Upper lobe of right lung (tissue), 1 donor: ENCODE measurements at regions not wholly inside any gene's neighbourhood (a gene's known extent, or its start where the extent isn't known, plus 50 kb on each side); places are given as distances from the start of the nearest gene placed in this dataset.

Source experiments
- ATAC-seq: fragments of 200-7000 bp; cut with Tn5 transposase; one replicate; pipeline ENCODE4 v1.9.1; 2020; ENCODE audit warnings: mild to moderate bottlenecking, moderate library complexity
- DNase-seq: peaks from one replicate; pipeline ENCODE4 v3.0.0-alpha.2; 2020
- H3K27ac ChIP-seq: fragments of 200-600 bp; one replicate; pipeline ENCODE4 v1.8.0; 2022
- H3K27me3 ChIP-seq: fragments of 200-600 bp; one replicate; pipeline ENCODE4 v1.8.0; 2022; ENCODE audit warnings: mild to moderate bottlenecking
- H3K36me3 ChIP-seq: fragments of 200-600 bp; one replicate; pipeline ENCODE4 v1.8.0; 2022
- H3K4me1 ChIP-seq: fragments of 200-600 bp; one replicate; pipeline ENCODE4 v1.8.0; 2022
- H3K4me3 ChIP-seq: fragments of 200-600 bp; one replicate; pipeline ENCODE4 v1.8.0; 2022; ENCODE audit warnings: mild to moderate bottlenecking
- H3K9me3 ChIP-seq: fragments of 200-600 bp; one replicate; pipeline ENCODE4 v1.8.0; 2022
- intact Hi-C: fragments of 100-400 bp; cut with DNase I; formaldehyde crosslinking; loops from one replicate; pipeline ENCODE4 v1.11.0; 2022
- TF ChIP-seq, protein P1 (sequence below): fragments of 200-600 bp; IDR thresholded peaks from one replicate; pipeline ENCODE4 v1.8.0; 2022; ENCODE audit warnings: antibody characterized with exemption
- donor health status: DM: no; HTN: yes; CAD: no; lungs with severe emphysema.

DNA sequence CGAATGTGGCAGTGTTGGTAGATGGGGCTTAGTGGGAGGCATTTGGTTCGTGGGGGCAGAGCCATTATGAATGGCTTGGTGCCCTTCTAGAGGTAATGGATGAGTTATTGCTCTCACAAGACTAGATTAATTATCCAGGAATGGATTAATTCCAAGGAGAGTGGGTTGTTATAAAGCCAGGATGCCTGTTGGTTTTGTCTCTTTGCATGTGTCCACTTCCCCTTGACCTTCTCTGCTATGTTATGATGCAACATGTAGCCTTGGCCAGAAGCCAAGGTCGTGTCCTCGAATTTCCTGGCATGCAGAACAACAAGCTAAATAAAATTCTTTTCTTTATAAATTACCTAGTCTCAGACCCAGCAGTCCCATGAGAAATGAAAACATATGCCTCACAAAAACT lies 111.2 kb upstream of the PLS3 start:
- H3K4me1 ChIP-seq: no peaks in the 10 kb centered on the region
- intact Hi-C loops: no loop called here

DNA sequence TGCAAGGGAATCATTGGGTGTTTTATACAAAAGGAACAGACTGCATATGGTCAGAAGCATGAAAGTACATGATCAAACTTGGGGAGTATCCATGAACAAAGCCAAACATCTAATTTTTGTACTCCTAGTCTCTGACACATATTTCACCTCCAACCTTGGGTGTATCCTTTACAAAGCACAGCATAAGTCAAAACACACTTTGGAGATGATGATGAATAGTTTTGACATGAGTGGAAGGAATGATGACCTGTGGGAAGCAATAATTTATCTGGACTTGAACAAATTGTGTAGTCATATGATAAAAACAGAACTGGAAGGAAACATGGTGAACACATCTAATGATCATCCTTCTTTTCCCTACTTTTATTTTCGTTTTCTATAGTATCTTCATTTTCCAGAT lies 108.7 kb upstream of the PLS3 start:
- no peak for DNase-seq
- intact Hi-C loops: no loop called here
- no peak overlapping the region for H3K27ac ChIP-seq
- no peaks in the 10 kb centered on the region for H3K36me3 ChIP-seq
- H3K4me3 ChIP-seq: no peak overlapping the region
- no peaks in the 10 kb centered on the region for H3K27me3 ChIP-seq
- TF ChIP-seq, protein P1, sequence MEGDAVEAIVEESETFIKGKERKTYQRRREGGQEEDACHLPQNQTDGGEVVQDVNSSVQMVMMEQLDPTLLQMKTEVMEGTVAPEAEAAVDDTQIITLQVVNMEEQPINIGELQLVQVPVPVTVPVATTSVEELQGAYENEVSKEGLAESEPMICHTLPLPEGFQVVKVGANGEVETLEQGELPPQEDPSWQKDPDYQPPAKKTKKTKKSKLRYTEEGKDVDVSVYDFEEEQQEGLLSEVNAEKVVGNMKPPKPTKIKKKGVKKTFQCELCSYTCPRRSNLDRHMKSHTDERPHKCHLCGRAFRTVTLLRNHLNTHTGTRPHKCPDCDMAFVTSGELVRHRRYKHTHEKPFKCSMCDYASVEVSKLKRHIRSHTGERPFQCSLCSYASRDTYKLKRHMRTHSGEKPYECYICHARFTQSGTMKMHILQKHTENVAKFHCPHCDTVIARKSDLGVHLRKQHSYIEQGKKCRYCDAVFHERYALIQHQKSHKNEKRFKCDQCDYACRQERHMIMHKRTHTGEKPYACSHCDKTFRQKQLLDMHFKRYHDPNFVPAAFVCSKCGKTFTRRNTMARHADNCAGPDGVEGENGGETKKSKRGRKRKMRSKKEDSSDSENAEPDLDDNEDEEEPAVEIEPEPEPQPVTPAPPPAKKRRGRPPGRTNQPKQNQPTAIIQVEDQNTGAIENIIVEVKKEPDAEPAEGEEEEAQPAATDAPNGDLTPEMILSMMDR: no peak
- H3K9me3 ChIP-seq: no peaks in the 10 kb centered on the region
- ATAC-seq: no peak
- H3K4me1 ChIP-seq: no peaks in the 10 kb centered on the region

More for the DNA sequence above, 111.2 kb upstream of the PLS3 start:
- TF ChIP-seq, protein P1: no peak
- ATAC-seq (no peak), DNase-seq (no peak)
- Histone ChIP-seq H3K4me3 (no peak overlapping the region), H3K36me3 (no peaks in the 10 kb centered on the region), H3K27ac (no peak overlapping the region), H3K9me3 (no peaks in the 10 kb centered on the region), H3K27me3 (no peaks in the 10 kb centered on the region)

DNA sequence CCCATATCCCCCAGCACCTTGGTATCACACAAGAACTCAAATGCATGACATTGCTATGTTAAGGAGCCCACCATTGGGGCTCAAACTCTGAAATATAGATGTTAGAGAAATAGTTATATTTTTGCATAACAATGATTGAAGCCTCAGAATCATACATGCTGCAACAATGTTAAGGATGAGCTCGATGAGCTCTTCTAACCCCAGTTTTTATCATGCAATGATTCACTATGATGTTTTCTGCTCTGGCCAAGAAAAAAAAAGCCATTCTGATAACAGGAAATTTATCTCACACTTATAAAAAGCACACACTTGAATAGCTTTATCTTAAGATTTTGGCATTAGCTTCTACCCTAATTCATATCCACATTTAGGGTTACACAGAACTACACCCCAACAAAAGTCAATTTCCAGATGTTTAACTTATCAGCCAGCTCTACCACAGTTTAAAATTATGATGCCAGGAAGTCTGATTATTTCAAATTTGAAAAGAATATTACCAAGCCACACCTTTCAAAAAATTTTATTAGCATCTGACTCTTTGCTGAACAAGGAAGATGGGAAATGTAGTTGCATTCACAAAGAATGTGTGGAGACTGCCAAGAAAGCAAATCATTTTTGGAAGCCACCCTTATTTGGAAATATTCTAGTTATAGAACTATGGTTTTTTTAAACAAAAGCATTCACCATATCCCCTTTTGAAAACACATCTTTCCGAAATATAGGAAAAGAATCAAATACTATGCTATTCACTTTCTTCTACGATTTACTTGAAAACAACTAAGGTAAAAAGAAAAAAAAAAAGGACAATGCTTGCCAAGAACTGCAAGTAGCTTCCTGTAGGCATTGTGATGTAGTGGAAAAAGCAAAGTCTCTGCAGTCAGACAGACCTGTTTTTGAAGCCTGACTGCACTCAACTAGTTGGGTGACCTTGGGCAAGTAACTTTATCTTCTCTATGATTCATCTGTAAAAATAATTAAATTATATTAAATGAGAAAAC lies 100.8 kb upstream of the PLS3 start:
- Histone ChIP-seq H3K4me1 (no peaks in the 10 kb centered on the region), H3K36me3 (no peaks in the 10 kb centered on the region), H3K27me3 (no peaks in the 10 kb centered on the region), H3K4me3 (no peak overlapping the region), H3K9me3 (no peaks in the 10 kb centered on the region), H3K27ac (no peak overlapping the region)
- intact Hi-C loops: no loop called here
- ATAC-seq (no peak), DNase-seq (no peak)
- TF ChIP-seq, protein P1: no peak

DNA sequence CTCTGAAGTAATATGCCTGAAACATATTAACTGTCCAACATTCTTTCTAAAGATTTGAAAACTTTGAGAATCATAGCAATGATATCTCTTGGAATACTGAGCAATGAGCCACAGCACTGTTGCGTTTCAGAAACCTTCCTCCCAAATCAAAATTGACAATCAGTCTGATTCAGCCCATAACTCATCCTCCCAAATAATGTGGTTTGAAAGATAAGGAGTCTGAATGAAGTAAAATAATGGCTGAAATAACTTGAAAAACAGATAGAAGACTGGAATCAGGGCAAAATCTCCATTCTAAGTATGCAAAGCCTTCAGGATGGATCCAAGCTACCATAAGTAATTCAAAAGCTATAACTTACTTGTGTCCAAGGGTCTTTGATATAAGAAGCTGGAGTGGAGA lies 98.6 kb upstream of the PLS3 start:
- Histone ChIP-seq H3K27ac (no peak overlapping the region), H3K4me1 (no peaks in the 10 kb centered on the region), H3K9me3 (no peaks in the 10 kb centered on the region), H3K27me3 (no peaks in the 10 kb centered on the region), H3K4me3 (no peak overlapping the region), H3K36me3 (no peaks in the 10 kb centered on the region)
- TF ChIP-seq, protein P1: no peak
- ATAC-seq (no peak), DNase-seq (no peak)
- intact Hi-C loops: no loop called here

DNA sequence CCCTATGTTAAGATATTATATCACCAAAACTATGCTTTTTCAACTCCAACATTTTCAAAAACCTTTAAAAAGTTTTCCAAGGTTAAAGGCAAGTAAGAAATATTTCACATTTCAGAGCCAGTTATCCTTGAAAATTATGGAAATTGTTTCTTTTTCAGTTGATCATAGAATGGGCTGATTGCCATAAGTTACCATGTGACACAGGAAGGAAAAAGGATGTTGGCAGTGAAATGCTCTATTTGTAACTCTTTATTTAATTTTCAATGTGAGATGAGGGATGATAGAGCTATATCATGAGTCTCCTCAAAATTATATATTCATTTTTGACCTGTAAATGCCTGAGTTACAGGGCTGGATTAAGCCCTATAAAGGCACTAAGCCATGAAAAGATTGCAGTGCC lies 93.0 kb upstream of the PLS3 start:
- H3K36me3 ChIP-seq: no peaks in the 10 kb centered on the region
- H3K4me1 ChIP-seq: no peaks in the 10 kb centered on the region
- TF ChIP-seq, protein P1: no peak
- ATAC-seq (no peak), DNase-seq (no peak)
- intact Hi-C loops: no loop called here
- no peaks in the 10 kb centered on the region for H3K9me3 ChIP-seq
- H3K27me3 ChIP-seq: no peaks in the 10 kb centered on the region
- H3K4me3 ChIP-seq: no peak overlapping the region
- no peak overlapping the region for H3K27ac ChIP-seq
